ENCODE measurements at regions not wholly inside any gene's neighbourhood (a gene's known extent, or its start where the extent isn't known, plus 50 kb on each side); places are given as distances from the start of the nearest gene placed in this dataset.
A peak's percentile ranks its signal among the peaks of the same experiment; 100 is the strongest.

DNA sequence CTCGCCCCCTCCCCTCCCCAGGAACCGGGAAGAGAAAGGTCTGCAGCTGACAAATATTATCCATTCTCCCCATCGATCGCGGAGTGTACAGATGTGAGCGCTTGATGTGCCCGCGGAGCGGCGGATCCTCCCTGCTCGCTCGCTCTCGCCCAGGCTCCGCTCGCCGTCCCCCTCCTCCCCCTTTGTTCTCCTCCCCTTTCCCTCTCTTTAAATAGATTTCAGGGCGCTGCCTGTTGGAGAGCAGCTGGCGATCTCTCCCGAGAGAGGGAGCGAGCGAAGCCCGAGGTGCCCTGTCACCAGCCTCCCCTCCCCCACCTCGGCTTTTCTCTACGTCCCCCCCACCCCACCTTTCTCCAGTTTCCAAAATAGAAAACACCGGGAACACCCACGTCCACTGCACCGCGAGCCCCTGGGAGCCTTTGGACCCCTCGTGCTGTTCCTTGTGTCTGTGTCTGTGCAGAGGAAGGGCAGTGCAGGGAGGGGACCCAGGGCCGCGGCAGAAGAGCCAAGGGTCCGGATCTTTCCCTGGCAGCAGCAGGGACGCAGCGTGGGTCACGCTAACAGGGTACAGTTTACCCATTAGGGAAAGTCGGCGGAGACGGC is 56.6 kb upstream of the BCOR start:
- TF ChIP-seq, protein P1, sequence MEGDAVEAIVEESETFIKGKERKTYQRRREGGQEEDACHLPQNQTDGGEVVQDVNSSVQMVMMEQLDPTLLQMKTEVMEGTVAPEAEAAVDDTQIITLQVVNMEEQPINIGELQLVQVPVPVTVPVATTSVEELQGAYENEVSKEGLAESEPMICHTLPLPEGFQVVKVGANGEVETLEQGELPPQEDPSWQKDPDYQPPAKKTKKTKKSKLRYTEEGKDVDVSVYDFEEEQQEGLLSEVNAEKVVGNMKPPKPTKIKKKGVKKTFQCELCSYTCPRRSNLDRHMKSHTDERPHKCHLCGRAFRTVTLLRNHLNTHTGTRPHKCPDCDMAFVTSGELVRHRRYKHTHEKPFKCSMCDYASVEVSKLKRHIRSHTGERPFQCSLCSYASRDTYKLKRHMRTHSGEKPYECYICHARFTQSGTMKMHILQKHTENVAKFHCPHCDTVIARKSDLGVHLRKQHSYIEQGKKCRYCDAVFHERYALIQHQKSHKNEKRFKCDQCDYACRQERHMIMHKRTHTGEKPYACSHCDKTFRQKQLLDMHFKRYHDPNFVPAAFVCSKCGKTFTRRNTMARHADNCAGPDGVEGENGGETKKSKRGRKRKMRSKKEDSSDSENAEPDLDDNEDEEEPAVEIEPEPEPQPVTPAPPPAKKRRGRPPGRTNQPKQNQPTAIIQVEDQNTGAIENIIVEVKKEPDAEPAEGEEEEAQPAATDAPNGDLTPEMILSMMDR (IDR thresholded peaks at IDR 0.05): no peak
- no peak for ATAC-seq (ENCODE audit: low FRiP score)
- DNase-seq (ENCODE audit: low spot score): no peak

DNA sequence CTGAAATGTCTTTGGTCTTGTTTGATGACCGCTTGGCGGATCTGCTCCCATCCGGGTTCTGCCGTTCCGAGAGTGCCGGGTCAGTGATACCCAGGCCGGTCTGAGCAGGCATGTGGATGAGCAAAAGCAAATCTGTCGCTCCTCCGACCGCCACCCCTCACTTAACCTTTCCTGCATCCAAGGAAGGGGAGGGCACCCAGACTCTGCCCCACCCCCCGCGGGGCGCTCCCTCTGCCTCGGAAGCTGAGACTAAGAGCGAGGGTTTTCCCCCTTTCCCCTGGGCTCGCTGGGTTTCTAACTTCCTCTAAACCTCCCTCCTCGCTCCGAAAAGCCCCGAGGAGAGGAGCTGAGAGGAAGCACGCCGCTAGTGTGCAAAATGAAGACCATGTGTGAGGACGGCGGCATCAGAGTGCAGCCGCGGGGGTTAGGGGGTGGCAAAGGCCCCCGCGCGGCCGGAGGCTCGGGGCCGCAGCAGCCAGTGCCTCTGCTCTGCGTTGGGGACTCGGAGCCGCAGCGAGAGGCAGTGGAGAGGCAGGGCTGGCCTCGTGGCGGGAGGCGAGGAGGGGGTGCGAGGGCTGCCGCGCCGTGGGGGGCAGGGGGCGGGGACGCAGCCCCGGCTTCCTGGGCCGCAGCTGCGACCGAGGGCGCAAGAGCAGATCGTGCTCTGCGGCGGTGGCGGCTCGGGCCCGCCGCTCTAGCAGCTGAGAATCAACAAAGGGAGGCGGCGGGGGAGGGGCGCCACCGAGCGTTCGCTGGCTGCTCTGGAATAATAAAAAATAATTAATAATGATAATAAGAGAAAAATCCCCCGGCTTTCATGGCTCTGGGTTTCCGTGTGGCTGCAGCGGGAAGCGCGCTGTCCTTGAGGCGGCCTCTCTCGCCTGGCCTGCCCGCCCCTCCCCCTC is 55.8 kb upstream of the BCOR start:
- TF ChIP-seq, protein P1 (IDR thresholded peaks at IDR 0.05): no peak
- ATAC-seq (ENCODE audit: low FRiP score) (peak; percentile 6), DNase-seq (ENCODE audit: low spot score) (no peak)

DNA sequence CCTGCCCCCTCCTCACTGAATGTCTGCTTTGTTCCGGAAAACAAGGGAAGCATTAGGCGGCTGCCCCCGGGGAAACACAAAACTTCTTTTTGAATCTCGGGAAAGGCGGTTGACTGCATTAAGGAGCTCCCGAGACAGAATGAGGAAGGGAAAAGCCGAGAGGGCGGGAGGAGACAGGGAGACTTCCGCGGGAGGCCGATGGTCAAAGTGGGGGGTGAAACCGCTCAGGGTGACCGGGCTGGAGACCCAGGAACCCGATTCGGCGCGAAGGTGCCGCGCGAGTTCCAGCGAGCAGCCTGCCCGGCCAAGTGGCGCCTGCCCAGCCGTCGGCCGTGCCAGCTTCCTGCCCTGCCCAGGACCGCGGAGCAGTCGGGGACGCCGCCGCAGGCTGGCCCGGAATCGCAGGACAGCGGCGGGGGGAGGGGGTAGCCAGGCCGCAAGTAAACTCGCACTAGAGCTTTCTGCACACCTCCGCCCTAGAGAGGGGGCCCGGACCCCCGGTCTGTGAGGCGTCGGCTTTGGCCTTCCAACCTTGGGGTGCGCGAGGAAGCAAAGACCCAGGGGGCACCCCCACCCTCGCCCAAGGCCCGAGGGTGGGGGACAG is 55.1 kb upstream of the BCOR start:
- peak; percentile 35 for ATAC-seq (ENCODE audit: low FRiP score)
- TF ChIP-seq, protein P1 (IDR thresholded peaks at IDR 0.05): no peak
- no peak for DNase-seq (ENCODE audit: low spot score)

DNA sequence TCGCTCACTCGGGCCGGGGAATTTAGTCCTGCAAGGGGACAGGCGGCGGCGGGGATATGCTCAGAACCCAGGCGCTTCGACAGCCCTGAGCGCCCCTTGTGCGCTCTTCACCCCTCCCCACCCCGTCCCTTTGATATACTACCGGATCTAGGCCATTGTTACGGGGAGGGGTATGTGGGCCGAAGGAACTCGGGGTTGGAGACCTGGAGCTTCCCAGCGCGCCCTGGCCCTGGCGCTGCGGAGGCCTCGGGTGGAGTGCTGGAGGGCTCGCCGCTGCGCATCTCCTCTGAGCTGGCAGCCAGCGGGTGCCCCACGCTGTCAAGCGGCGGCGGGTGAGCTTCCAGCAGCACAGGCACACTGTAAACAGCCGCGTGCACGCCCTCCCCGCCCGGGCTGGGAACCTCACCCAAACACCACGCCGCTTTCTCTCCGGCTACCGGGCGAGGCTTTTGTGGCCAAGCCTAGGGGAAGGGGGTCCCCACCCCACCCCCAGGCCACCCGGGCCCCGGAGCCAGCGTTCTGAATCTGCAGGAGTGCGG is 54.5 kb upstream of the BCOR start:
- no peak for ATAC-seq (ENCODE audit: low FRiP score)
- TF ChIP-seq, protein P1 (IDR thresholded peaks at IDR 0.05): no peak
- no peak for DNase-seq (ENCODE audit: low spot score)

DNA sequence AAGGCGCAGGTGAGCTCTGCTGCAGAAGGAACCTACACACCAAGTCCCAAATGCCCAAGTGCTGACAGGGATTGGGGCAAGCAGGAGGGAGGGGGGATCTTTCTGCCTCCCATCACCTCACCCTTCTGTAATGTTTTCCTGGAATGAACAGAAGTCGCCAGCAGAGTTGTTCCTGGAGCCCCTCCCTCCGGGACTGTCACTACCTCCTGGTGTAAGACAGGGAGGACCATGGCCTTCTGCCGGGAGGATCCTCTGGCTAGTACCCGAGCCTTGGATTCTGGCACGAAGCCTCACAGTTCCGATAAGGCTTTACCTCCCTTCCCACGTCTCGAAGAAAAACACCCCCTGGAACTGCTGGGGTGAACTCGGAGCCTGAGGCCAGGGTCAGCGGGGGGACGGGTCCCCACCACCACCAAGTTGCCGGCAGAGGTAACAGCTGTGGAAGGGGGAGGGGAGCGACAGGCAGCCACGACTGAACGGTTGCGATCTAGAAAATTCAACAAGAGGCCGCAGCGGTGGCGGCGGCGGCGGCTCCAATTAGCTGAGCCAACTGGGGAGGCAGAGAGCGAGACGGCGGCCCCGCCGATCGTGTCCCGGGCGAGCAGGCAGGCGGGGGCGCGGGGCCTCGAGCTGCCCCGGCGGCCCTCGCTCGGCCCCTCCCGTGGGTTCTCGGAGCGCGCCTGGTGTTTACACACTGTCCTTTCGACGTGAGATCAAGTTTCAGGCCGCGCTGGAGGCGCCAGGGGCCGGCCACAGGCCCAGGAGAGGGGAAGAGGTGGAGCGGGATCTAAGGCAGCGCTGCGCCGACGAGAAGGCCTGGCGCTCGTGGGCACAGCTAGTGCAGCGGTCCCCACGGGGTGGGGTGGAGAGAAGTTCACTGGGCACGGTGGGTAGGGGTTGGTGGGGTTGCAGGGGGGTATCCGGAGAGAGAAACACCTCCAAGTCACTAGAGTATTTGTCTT is 53.7 kb upstream of the BCOR start:
- no peak for ATAC-seq (ENCODE audit: low FRiP score)
- DNase-seq (ENCODE audit: low spot score): no peak
- TF ChIP-seq, protein P1 (IDR thresholded peaks at IDR 0.05): no peak

DNA sequence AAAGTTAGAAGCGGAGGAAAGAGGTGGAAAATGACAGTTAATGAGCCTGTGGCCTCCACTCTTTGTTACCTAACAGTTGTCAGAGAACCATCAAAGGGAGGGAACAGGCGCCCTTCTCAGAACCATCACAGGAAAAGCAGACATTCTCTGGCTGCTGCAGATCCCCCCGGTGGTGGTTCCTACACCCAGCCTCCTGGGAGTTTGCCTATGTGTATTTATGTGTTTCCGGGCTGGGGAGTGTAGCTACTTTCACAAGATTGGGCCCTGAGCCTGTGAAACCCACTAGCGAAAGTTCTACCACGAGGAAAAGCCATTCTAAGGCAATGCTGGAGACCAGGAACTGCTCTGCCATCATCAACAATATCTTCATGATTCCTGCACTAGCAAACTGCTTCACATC is 52.7 kb upstream of the BCOR start:
- TF ChIP-seq, protein P1 (IDR thresholded peaks at IDR 0.05): no peak
- ATAC-seq (ENCODE audit: low FRiP score) (no peak), DNase-seq (ENCODE audit: low spot score) (no peak)
